ENCODE measurements at regions not wholly inside any gene's neighbourhood (a gene's known extent, or its start where the extent isn't known, plus 50 kb on each side); places are given as distances from the start of the nearest gene placed in this dataset.

DNA sequence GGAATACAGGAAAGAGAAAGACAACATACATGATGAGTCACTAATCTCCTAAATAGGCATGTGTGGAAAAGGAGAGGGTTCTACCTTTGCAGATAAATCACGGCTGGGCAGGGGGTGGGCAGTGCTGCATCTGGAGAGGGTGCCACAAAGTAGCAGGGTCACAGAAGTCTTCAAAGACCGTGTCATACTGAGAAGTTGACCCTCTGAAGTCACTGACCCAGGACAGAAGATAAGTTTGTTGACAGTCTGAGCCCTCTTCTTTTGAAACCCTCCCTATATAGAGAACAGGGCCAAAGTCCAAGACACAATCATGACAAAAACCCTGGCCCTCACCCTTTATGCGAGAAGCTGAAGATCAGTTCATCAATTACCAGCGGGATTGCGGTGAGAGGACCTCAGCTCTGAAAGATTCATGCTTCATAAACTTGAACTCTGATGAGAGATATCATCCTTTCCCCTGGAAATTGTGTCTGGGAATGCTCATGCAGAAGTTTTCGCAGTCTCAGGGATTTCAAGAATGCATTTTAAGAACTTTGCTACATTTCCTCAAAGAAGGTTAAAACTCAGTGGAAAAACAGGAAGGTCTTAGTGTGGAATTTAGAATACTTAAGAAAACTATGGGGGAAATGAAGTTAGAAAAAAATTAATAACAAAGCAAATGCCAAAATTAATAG lies 129.5 kb downstream of the FAM124B start:
- Histone ChIP-seq H3K4me2 (ENCODE audit: low read length) (no peak overlapping the region), H3K4me3 (ENCODE audit: low read depth, low read length, poor library complexity, severe bottlenecking) (no peak overlapping the region), H4K20me1 (ENCODE audit: insufficient read depth, low read length) (no peaks in the 10 kb centered on the region), H2AFZ (ENCODE audit: low read length) (no peak overlapping the region), H3K36me3 (ENCODE audit: insufficient read depth, low read length) (no peaks in the 10 kb centered on the region), H3K9me3 (ENCODE audit: low read length) (no peaks in the 10 kb centered on the region), H3K9me2 (ENCODE audit: insufficient read depth, low read length) (no peaks in the 10 kb centered on the region), H3K4me1 (ENCODE audit: insufficient read depth, low read length, poor library complexity, severe bottlenecking) (no peaks in the 10 kb centered on the region), H3K79me2 (ENCODE audit: insufficient read depth, low read depth, low read length) (no peaks in the 10 kb centered on the region), H3K27ac (ENCODE audit: low read depth, low read length, poor library complexity, severe bottlenecking) (no peak overlapping the region)
- TF ChIP-seq, protein P1, sequence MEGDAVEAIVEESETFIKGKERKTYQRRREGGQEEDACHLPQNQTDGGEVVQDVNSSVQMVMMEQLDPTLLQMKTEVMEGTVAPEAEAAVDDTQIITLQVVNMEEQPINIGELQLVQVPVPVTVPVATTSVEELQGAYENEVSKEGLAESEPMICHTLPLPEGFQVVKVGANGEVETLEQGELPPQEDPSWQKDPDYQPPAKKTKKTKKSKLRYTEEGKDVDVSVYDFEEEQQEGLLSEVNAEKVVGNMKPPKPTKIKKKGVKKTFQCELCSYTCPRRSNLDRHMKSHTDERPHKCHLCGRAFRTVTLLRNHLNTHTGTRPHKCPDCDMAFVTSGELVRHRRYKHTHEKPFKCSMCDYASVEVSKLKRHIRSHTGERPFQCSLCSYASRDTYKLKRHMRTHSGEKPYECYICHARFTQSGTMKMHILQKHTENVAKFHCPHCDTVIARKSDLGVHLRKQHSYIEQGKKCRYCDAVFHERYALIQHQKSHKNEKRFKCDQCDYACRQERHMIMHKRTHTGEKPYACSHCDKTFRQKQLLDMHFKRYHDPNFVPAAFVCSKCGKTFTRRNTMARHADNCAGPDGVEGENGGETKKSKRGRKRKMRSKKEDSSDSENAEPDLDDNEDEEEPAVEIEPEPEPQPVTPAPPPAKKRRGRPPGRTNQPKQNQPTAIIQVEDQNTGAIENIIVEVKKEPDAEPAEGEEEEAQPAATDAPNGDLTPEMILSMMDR (conservative IDR thresholded peaks at IDR 0.05; ENCODE audit: low read length) = no peak
- no peak for TF ChIP-seq EZH2phosphoT487 (IDR thresholded peaks at IDR 0.05; ENCODE audit: borderline replicate concordance, low read depth, low read length)
- no TSS peak for BruUV-seq (replicated peaks)
- intact Hi-C loops (cut with micrococcal nuclease; ENCODE audit: unreplicated experiment) = no loop called here
- DNase-seq (ENCODE audit: low spot score) = no peak
- ChIA-PET CTCF (ENCODE audit: unreplicated experiment) (no interaction called here), POLR2A (interaction anchor here (0.6 kb wide), 1 partner anchor 14 kb away, joined by 3 read pairs; no protein-coding TSS in a partner anchor)

DNA sequence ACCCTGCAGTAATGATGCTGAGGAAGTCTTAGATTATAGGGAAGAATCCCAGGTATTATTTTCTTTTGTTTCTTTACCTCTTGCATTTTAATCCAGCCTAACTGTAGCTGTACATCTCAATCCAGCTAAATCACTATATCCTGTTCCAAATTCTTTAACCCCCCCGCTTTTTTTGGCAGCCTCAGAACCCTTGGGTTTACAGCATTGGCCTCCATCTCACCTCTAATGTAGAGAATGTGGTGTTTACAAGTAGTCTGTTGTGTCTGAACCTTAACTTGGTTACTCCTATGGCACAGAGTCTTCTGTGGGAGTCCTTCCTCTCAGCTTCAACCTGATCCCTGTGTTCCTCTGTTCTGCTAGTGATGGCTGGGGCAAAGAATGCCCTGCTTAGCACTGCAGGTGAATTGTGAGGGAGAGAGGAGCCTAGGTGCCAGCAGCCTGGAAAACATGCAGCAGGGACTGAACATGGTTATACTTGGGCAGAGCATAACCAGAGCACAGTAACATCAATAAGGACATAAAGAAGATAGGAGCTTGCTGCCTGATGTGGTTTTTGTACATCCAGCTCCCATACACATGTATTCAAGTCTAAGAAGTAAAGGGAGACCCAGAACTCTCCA lies 130.2 kb downstream of the FAM124B start:
- CTCF ChIA-PET (ENCODE audit: unreplicated experiment) = no interaction called here

More for the DNA sequence above, 130.2 kb downstream of the FAM124B start:
- Histone ChIP-seq H3K4me2 (ENCODE audit: low read length) (no peak overlapping the region), H3K9me2 (ENCODE audit: insufficient read depth, low read length) (no peaks in the 10 kb centered on the region), H4K20me1 (ENCODE audit: insufficient read depth, low read length) (no peaks in the 10 kb centered on the region), H3K36me3 (ENCODE audit: insufficient read depth, low read length) (no peaks in the 10 kb centered on the region), H3K79me2 (ENCODE audit: insufficient read depth, low read depth, low read length) (no peaks in the 10 kb centered on the region), H3K27ac (ENCODE audit: low read depth, low read length, poor library complexity, severe bottlenecking) (no peak overlapping the region), H2AFZ (ENCODE audit: low read length) (no peak overlapping the region), H3K4me3 (ENCODE audit: low read depth, low read length, poor library complexity, severe bottlenecking) (no peak overlapping the region), H3K4me1 (ENCODE audit: insufficient read depth, low read length, poor library complexity, severe bottlenecking) (no peaks in the 10 kb centered on the region), H3K9me3 (ENCODE audit: low read length) (no peaks in the 10 kb centered on the region)
- DNase-seq (ENCODE audit: low spot score) = no peak
- TF ChIP-seq, protein P1 (conservative IDR thresholded peaks at IDR 0.05; ENCODE audit: low read length) = no peak
- TF ChIP-seq EZH2phosphoT487 (IDR thresholded peaks at IDR 0.05; ENCODE audit: borderline replicate concordance, low read depth, low read length) = no peak
- BruUV-seq (replicated peaks) = no TSS peak
- intact Hi-C loops (cut with micrococcal nuclease; ENCODE audit: unreplicated experiment) = no loop called here
- POLR2A ChIA-PET = interaction anchor here (1.3 kb wide), 1 partner anchor 7 kb away, joined by 3 read pairs; no protein-coding TSS in a partner anchor

Measured in OCI-LY7 (cell line).